ENCODE measurements at regions not wholly inside any gene's neighbourhood (a gene's known extent, or its start where the extent isn't known, plus 50 kb on each side); places are given as distances from the start of the nearest gene placed in this dataset.

DNA sequence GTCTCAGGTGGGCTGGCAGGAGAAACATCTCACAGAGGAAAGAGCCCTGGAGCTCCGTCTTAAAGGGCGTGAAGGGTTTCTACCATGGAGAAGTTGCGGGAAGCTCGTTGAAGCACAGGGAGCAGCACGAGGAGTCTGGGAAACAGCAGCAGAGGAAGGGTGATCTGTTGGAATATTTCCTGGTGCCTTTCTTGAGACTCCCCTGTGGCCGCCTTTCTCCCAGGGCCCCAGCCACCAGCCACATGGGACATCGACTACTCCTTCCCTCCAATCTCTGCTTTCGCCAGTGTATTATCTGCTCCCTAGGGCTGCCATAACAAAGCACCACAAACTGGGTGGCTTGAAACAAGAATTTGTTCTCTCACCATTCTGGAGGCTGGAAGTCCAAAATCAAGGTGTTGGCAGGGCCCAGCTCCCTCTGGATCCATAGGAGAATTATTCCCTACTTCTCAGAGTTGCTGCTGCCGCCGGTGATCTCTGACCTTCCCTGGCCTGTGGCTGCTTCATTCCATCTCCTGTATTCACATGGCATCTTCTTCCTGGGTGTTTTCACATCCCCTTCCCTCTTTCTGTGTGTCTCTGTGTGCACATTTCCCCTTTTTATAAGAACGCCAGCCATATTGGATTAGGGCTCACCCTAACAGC, 152.8 kb upstream of the GSC start:
- DNase-seq, result no peak

DNA sequence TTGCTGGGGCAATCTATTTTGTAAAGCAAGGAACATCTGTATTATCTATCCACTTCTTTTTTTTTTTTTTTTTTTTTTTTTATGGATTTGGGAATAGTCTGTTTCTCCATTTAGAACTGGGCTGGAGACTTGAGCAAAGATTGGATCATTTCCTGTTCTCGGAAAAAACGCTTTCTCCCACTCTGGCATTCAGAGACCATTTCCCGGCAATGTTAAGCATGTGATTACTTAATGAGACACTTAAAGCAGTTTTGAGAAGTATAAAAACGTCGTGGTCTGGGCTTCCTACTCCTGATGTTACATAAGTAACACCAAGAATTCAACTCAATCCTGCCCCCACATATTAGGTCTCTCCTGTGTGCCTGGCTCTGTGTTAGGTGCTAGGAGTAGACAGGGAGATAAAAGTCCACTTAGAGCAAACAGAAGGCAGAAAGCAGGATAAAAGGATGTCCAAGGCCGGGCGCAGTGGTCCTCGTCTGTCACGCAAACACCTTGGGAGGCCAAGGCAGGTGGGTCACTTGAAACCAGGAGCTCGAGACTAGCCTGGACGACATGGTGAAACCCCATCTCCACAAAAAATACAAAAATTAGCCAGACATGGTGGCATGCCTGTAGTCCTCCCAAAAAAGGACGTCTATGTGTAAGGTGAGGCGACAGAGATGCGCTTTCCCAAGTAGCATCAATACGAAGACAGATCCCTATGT, 152.1 kb upstream of the GSC start:
- no peak for DNase-seq

DNA sequence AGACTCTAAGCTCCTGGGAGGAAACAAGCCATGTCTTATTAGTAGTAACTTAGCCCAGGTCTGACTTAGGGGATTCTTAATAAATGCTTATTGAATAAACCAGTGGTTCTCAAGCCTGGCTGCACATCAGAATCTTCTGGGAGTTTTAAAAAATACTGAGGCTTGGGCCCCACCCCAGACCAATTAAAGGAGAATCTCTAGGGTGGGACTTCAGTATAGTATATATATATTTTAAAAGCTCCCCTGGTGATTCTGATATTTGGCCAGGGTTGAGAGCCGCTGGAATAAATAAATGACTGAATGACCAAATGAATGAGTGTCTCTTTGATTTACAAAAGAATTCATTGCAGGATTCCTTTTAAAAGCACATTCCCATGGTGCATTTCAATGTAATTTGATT, 151.5 kb upstream of the GSC start:
- DNase-seq, result no peak

DNA sequence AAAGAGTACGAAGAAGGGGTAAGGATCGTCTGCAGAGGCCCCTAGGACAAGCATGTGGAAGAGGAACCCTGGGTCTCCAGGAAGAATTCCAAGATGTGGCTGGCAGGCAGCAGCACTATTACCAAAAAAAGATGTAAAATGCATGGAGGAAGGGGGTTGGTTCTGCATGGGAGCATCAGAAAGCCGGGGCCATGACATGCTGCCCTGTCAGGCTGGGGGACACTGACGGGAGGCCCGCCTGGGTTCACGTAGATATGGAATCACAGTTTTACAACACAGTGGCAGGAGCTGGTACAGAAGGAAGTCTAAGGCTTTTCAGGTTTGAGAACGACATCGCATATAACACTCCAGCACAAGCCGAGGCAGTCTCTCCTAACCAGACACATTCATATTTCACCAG, 150.0 kb upstream of the GSC start:
- DNase-seq, result no peak

DNA sequence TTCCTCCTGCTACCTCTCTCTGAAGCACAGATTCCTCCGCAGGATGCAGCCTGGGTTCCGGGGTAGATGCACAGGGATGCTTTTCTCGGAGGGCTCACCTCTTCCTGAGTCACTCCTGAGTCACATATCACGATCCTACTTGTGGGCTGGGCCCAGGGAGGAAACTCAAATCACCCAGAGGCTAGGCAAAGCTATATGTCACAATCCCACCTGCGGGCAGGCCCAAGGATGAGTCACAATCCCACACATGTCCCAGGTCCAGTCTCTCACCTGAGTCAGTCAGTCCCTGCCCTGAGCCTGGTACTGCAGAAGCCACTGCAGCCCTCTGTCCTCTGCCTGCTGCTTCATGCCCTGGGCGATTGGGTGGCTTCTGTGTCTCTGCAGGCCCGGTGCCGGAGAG, 149.0 kb upstream of the GSC start:
- DNase-seq, result no peak

DNA sequence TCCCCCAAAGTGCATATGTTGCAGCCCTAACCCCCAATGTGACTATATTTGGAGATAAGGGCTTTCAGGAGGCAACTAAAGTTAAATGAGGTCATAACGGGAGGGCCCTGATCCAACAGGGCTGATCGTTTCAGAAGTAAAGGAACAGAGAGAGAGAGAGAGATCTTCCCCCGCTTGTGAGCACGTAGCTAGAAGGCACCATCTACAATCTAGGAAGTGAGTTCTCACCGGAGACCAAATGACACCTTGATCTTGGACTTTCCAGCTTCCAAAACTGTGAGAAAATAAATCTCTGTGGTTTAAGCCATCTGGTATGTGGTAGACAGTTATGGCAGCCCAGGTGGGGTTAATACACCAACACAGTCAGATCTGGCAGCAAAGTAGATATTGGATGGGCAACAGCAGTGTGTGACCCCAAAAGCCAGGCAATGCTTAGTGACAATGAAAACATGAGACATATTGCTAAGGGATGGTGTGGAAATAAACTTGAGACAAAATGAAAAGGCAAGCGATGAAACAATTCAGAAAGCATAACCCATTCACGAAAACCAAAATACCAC, 147.2 kb upstream of the GSC start:
- DNase-seq, result no peak

DNA sequence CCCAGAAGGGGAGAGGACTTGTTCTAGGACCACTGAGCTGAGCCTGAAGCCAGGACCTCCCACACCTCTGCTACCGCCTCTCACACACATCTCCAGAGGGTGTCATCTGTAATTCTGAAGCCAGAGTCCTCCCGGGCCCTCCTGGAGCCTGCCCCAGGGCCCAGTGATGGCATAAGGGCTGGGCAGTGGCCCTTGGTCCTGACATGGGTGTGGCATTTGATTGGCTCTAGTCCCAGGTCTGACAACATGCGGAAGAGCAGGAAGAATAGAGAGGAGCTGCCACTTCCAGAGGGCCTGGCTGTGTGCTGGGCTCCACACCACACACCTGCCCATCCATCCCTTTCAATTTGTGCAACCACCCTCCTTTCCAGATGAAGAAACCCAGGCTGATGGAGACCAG, 144.3 kb upstream of the GSC start:
- no peak for DNase-seq

DNA sequence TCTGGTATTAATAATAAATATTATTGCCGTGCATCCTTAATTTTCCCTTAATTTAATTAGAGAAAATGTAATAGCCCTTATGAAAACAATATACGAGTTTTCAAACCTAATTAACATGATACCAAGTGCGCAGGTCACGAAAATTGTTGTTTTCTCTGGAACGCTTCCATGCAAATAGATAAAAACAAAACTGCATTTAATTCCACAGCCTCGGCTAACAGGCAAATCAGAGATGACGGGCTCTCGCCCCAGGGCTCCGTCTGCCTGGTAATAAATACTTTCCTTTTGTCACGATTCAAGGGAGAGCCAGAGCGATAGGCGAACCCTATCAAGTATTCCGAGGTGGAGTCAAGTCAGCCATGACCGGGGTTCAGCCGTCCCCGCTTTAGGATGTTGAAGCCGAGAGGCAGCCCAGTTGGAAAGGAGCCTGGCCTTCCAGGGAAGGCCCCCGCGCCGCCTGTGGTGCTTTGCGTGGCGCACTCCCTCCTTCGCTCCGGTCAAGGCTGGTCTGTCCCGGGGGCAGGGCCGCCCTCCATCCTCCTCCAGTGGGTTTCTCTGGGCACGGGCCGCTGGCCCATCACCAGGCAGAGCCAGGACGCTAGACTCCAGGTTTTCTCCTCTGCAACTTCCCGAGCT, 137.8 kb upstream of the GSC start:
- no peak for DNase-seq

DNA sequence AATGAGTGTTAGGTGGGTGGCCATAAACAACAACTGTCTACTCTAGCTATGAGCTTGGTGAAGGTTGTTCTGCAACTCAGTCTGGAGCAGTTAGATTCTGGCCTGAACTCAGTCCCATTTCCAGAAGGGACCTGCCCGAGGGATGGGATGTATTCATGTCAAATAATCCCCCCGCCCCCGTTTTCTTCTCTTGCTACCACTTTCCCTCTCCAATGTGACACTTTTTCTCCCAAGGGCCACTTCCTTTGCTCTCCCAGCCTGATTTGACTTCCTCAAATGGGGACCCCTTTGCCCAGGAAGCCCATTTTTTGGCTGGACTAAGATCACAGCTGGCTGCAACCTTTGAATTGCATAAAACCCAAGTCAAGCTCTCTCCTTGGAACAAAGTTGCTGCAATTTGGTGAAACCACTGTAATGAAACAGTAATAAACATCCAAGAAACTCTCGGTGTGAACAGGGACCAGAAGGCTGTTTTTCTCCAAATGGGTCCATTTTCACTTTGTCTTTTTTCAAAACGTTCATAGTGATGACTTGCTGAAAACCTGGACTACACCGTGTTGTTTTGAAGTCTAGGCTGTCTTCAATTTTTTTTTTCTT, 137.2 kb upstream of the GSC start:
- DNase-seq, result no peak

DNA sequence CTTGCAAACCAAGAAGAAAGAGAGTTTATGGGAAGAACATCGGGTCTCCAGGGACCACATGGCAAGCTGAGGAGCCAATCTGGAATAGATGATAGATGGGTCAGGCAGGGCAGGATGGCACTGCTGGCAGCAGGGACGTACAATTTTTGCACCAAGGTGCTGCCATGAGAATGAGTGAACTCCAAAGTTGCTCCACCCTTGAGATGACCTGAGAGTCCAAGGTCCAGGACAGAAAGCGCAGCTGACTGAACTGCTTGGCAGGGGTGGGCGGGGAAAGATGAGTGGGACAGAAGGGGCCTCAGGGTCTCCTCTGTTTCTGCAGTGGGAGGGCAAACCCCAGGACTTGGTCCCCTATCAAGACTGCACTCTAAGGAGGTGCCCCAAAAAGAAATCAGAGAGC, 136.7 kb upstream of the GSC start:
- no peak for DNase-seq

DNA sequence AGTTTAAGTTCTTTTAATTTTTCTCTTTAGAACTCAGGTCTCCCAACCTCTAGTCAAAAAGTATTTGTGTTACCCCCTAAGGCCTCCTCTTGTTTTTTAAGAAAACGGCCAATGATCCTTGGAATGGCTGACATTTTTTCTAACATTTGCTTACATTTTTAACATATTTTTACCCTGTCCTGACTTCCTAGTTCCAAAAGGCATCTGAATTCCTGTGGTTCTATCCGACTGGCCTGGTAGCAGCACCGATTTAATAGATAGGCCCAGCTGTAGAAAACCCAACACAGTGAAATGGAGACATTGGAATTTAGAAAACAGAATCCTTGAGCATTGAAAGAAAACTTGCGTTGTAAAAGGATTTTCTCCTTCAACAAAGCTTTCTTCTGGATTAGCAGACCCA, 134.7 kb upstream of the GSC start:
- no peak for DNase-seq

DNA sequence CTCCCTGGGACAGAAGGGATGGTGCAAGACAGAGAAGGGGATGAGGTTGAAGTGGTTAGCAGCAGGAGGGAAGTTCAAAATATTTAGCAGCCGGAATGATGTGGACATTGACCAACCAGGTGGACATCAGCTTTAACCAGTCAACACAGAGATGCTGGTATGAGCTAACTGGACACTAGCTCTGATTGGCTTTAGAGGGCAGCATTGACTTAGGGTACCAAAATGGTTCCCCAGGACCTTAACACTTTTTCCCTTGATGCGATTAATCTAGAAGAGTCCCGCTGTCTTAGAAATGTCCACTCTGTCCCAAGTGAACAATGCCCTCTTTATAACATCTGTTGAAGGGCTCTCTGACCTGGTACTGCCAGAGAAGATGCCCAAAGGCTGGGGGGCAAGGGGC, 134.0 kb upstream of the GSC start:
- no peak for DNase-seq

DNA sequence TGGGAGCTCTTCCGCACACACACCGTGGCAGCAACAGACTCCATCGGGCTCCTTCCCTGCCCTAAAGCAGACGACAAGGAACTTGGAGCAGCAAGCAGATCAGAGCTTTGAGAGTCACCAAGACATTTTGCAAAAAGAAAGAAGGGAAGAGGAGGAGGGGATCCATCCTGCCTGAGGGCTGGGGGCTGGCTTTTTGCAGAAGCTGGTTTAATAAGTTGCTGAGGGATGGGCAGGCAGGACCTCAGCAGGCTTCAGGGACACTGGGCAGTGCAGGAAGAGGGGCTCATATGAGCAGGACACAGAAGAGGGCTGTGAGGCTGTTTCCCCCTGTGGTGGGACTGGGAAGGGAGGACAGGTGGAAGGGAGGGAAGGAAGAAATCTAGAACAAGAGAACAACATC, 133.4 kb upstream of the GSC start:
- DNase-seq, result no peak

DNA sequence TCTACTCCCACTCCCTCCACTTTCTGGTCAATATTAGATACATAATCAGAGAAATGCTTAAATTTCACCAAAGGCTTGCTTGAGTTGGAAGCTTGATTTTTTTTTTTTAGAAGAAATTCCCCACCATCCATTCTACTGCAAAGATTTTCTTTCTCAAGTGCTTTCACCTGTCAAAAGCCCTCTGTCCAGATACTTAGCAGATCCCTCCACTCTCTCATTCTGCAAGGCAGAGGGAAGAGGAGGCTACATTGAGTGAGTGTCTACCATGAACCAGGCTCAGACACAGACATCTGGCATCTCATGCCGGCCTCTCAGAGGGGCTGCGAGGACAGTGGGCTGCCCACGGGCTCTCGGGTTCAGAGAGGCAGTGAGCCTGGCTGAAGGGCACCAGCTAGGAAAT, 127.6 kb upstream of the GSC start:
- no peak for DNase-seq

DNA sequence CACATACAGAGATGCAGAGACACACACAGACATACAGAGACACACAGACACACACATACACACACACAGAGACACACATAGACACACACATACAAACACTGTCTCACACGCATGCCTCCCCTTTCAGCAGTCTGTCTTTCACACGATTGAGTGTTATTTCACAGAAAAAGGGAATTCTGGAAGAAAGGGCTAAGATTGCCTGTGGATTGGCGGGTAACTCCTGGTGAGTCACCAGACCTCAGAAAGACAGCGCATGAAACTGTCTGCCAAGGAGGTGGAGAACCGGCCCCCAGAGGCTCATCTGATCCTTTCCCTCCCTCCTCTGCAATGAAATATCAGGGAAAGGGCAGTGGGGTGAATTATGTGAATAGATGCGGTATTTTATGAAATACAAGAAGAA, 127.2 kb upstream of the GSC start:
- no peak for DNase-seq

DNA sequence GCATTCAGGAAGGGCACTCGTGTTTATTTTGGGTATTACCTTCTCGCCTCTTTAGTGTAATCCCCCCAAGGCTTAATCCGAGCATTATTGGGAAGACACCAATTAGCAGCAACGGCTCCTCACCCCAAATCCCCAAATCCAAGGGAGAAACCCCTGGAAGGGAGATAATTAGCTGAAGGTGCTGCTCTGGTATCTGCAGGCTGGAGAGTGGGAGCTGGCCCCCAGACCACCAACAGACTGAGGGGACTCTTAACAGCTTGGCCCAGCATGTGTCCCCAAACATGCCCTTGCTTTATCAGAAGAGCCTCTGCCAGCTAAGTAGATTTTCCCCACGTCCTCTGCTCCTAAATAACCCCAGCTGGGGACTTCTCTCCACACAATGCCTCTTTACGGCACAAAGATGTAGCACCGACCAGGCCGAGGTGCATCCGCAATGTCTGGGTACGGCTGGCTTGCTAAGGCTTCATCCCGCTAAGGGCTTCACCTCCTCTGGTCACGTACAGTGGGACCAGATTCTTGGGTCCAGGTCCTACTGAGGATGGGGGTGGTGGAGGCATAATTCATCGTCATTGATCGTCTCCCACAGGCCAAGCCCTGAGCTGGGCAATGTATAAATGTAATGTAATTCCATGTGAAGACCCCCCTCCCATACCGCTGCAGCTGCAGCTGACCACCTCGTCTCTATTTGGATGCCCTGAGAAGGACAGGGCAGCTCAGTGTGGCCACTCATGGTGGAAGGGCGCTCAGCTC, 123.7 kb upstream of the GSC start:
- no peak for DNase-seq

DNA sequence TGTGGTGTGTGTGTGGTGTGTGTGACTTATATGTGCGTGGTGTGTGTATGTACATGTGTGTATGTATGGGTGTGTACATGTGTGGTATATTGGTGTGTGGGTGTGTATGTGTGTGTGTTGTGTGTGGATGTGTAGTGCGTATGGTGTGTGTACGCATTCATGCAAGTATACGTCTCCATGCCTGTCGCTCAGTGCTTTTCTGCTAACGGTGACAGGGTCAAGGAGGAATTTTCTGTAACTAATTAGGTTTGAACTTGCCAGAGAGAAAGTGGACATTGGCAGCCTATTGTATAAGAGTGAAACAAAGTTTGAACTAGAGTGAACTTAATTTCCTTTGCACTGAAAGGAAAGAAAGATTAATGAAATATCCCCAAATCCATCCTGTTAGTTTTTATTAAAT, 120.9 kb upstream of the GSC start:
- no peak for DNase-seq

DNA sequence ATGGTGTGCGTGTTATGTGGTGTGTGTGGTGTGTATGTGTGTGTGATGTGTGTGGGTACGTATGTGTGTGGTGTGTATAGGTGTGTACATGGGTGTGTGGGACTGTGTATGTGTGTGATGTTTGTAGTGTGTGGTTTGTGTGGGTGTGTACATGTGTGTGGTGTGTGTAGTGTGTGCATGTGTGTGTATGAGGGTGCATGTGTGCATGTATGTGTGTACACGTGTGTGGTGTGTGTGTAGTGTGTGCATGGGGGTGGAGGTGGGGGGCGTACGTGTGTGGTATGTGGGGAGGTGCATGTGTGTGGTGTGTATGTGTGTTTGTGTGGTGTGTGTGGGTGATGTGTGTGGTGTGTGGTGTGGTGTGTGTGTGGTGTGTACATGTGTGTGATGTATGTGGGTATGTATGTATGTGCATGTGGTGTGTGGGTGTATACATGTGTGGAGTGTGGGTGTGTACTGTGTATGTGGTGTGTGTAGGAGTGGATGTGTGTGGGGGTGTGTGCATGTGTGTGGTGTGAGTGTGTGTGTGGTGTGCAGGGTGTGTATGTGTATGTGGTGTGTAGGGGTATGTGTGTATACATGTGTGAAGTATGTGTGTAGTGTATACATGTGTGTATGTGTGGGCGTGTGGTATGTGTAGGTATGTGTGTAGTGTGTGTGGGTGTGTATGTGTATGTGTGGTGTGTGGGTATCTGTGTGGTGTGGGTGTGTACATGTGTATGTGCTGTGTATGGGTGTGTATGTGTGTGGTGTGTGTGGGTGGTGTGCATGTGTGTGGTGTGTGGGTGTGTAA, 119.8 kb upstream of the GSC start:
- no peak for DNase-seq

DNA sequence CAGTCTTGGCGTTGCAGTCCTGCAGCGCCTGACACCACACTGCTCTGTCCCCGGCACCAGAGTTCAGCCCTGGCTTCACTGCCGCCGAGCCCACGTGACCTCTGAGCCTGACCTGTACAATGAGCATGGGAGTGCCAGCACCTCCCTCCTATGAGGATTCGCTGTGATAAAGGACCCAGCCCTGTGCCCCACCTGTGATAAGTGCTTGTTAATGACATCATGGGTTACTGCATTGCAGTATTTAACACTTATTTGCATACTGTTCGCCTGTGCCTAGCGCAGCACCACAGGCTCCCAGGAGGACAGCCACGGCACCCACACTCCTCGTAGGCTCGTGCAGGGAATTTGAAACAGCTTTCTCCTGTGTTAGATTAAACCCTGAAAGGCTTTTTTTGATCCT, 118.2 kb upstream of the GSC start:
- DNase-seq, result no peak

DNA sequence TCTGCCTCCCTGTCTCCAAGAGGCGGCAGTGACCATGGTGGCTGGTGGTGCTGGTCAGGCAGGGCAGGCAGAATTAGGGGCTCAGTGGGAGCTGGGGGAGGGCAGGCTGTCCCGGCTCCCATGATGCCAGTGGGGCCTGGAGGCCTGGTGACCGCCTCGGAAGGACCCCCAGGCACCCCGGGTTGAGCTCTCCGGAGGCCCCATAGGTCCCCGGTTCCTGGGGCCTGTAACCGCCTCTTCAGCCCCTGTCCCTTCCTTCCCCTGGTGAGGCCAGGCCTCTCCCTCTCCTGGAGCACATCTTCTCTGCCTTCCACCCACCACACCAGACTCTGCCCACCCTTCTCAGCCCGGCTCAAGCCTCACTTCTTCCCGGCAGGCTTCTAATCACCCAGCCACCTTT, 117.7 kb upstream of the GSC start:
- no peak for DNase-seq

DNA sequence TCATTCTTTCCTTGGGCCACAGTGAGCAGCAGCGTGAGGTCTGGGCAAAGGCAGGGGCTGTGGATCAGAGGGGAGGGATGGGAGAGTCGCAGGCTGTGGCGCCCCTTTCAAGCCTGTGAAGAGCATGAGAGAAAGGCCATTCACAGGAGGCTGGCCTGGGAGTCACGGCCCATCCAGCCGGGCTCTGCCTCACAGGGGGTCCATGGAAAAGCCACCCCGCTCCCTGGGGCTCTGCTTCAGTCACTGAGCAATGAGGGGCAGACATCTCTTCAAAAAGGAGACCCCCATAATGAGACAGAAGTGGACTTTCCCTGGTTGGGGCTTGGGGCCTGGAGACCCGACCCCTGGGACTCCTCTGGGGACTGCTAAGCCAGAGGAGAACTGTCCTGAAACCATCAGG, 117.0 kb upstream of the GSC start:
- DNase-seq, result no peak

DNA sequence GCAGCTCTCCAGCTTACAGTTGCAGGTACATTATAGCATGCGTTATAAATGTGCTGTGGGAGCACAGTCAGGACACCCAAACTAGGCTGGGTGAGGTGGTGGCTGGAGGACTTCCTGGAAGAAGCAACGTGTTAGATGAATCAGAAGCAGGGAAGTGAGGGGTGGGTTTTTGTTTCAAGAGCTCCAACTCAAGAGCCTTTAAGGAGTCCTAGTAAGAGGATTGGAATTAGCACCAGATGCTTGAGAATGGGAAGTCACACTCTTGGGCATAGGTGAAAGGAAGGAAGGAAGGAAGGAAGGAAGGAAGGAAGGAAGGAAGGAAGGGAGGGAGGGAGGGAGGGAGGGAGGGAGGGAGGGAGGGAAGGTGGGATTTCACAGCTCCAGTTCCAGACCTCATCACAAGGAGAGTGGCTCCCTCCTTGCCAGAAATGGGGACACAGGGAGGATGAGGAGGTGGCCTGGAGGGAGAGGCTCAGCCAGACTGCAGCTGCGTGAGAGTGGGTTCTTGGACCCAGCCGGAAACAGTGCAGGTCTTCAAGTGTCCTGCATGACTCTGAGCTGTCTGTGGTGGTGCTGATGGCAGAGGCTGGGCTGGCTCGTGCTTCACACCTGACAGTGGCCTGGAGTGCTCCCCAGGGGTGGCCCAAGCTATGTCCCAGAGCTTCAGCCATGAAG, 115.7 kb upstream of the GSC start:
- DNase-seq, result no peak
